Neural cell (in vitro differentiated cells): ENCODE measurements at regions not wholly inside any gene's neighbourhood (a gene's known extent, or its start where the extent isn't known, plus 50 kb on each side); places are given as distances from the start of the nearest gene placed in this dataset.

Experiments used
- CTCF ChIP-seq: fragments of 450-650 bp; IDR thresholded peaks from 2 replicates; pipeline ENCODE4 v1.5.1; 2014; ENCODE audit warnings: antibody characterized with exemption, mild to moderate bottlenecking, moderate library complexity; ENCODE audit not compliant: poor library complexity, severe bottlenecking
- POLR2AphosphoS5 ChIP-seq: IDR thresholded peaks from 2 replicates; pipeline ENCODE4 v1.6.1; 2012
- SMC3 ChIP-seq: fragments of 450-650 bp; conservative IDR thresholded peaks from 2 replicates; pipeline ENCODE4 v1.6.1; 2014; ENCODE audit warnings: antibody characterized with exemption, mild to moderate bottlenecking, moderate library complexity; ENCODE audit not compliant: poor library complexity

GRCh38 chr13:44660050-44660449 is 83.9 kb upstream of the TSC22D1 start:
- TF ChIP-seq POLR2AphosphoS5: no peak
- TF ChIP-seq CTCF: no peak
- TF ChIP-seq SMC3: no peak
